PFSK-1 (cell line): ENCODE measurements at regions not wholly inside any gene's neighbourhood (a gene's known extent, or its start where the extent isn't known, plus 50 kb on each side); places are given as distances from the start of the nearest gene placed in this dataset.

ENCODE experiments used
- FOXP2 ChIP-seq: optimal IDR thresholded peaks from 2 replicates; pipeline ENCODE3; 2011; ENCODE audit warnings: borderline replicate concordance, control low read depth, inconsistent platforms; ENCODE audit not compliant: insufficient read depth; ENCODE audit errors: extremely low read length, extremely low read depth
- POLR2AphosphoS5 ChIP-seq: IDR thresholded peaks from 2 replicates; pipeline ENCODE4 v1.6.1; 2012; ENCODE audit warnings: low read depth, mild to moderate bottlenecking, control low read depth, low read length, moderate library complexity
- TF ChIP-seq, protein P1 (sequence below), 2 experiments: IDR thresholded peaks; 2 replicates each; pipeline versions ENCODE4 v1.6.1 to v1.8.0; 2011 to 2012; ENCODE audit warnings: low read depth in 2 of 2, low read length in 2 of 2, control low read depth in 1 of 2, inconsistent platforms in 1 of 2, mild to moderate bottlenecking in 1 of 2, moderate library complexity in 1 of 2; ENCODE audit not compliant: insufficient read depth in 1 of 2

DNA sequence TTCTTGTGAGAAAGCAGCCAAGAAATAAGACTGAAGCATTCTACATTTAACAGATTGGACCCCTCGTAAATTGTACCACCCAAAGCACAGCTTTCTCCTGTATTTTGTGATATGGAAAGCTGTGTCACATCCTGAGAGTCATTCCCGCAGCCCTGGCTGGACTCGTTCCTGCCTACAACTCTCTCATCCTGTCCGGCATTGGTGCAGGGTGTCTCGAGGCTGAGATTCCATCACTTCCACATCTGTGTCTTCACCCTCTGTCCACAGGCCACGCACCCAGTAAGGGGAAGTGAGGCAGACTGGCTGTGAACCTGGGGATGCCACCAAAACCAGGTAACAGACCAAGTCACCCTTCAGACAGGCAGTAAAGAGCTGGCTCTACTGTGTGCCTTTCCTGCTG is 146.2 kb upstream of the KLF6 start:
- TF ChIP-seq, protein P1, sequence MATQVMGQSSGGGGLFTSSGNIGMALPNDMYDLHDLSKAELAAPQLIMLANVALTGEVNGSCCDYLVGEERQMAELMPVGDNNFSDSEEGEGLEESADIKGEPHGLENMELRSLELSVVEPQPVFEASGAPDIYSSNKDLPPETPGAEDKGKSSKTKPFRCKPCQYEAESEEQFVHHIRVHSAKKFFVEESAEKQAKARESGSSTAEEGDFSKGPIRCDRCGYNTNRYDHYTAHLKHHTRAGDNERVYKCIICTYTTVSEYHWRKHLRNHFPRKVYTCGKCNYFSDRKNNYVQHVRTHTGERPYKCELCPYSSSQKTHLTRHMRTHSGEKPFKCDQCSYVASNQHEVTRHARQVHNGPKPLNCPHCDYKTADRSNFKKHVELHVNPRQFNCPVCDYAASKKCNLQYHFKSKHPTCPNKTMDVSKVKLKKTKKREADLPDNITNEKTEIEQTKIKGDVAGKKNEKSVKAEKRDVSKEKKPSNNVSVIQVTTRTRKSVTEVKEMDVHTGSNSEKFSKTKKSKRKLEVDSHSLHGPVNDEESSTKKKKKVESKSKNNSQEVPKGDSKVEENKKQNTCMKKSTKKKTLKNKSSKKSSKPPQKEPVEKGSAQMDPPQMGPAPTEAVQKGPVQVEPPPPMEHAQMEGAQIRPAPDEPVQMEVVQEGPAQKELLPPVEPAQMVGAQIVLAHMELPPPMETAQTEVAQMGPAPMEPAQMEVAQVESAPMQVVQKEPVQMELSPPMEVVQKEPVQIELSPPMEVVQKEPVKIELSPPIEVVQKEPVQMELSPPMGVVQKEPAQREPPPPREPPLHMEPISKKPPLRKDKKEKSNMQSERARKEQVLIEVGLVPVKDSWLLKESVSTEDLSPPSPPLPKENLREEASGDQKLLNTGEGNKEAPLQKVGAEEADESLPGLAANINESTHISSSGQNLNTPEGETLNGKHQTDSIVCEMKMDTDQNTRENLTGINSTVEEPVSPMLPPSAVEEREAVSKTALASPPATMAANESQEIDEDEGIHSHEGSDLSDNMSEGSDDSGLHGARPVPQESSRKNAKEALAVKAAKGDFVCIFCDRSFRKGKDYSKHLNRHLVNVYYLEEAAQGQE (IDR thresholded peaks at IDR 0.05; ENCODE audit: insufficient read depth in 1 of 2, low read depth in 2 of 2, low read length in 2 of 2), result no peak
- TF ChIP-seq POLR2AphosphoS5 (no peak), FOXP2 (no peak)
